Esophagus muscularis mucosa (tissue), 4 donors: ENCODE measurements at regions not wholly inside any gene's neighbourhood (a gene's known extent, or its start where the extent isn't known, plus 50 kb on each side); places are given as distances from the start of the nearest gene placed in this dataset.

Experiments used
- CTCF ChIP-seq, 3 experiments: fragments of 200-600 bp in 2 of 3; fragments of 450-650 bp in 1 of 3; sonication (generic) in 2 of 3; IDR thresholded peaks; one replicate each; pipeline ENCODE4 v1.5.1; 2017 to 2019; ENCODE audit warnings: antibody characterized with exemption in 3 of 3, mild to moderate bottlenecking in 2 of 3, moderate library complexity in 1 of 3
- EP300 ChIP-seq: sonication (generic); formaldehyde crosslinking; IDR thresholded peaks from one replicate; pipeline ENCODE4 v1.6.1; 2017; ENCODE audit warnings: antibody characterized with exemption
- POLR2AphosphoS5 ChIP-seq, 2 donors: sonication (generic); formaldehyde crosslinking; IDR thresholded peaks; one replicate each; pipeline ENCODE4 v1.6.1; 2017; ENCODE audit warnings: antibody characterized with exemption in 2 of 2

DNA sequence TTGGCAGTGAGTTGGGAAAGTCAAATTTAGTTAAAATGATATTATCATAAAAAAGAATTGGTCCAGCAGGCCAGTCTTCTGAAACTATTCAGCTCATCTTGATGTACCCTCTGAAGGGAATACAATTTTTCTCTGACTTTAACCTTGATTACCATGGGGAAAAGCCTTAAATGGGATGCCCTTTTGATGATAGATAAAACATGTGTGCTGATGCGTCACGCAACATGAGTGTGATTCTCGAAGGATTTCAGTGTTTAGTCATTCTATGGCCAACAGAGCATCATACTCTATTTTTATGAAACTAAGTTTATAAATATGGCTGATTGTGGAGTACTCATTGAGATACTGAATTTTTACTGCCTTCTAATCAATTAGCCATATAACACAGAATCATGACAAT, 171.5 kb downstream of the ZNF281 start:
- no peak for TF ChIP-seq CTCF (IDR thresholded peaks at IDR 0.05)
- TF ChIP-seq EP300 = no peak
- TF ChIP-seq POLR2AphosphoS5 (IDR thresholded peaks at IDR 0.05) = no peak
